Astrocyte (in vitro differentiated cells and primary cell): ENCODE measurements at regions not wholly inside any gene's neighbourhood (a gene's known extent, or its start where the extent isn't known, plus 50 kb on each side); places are given as distances from the start of the nearest gene placed in this dataset.

Experiments
- DNase-seq: peaks from one replicate; pipeline ENCODE4 v3.0.0-alpha.2; 2010; ENCODE audit warnings: low read depth
- FAIRE-seq: peaks from 2 replicates; lab custom pipeline; 2011; peaks lifted over from hg19 to GRCh38; lab: Jason Lieb, UNC
- H2AFZ ChIP-seq: 2 replicates; pipeline ENCODE4 v1.6.0; 2012; ENCODE audit warnings: low read depth, low read length, inconsistent platforms
- H3K27ac ChIP-seq: 2 replicates; pipeline ENCODE4 v1.5.1; 2011; ENCODE audit warnings: low read depth, low read length, inconsistent platforms
- H3K27me3 ChIP-seq: 2 replicates; pipeline ENCODE4 v1.6.0; 2011; ENCODE audit warnings: low read length, inconsistent platforms; ENCODE audit not compliant: insufficient read depth
- H3K36me3 ChIP-seq: 2 replicates; pipeline ENCODE4 v1.5.1; 2011; ENCODE audit warnings: low read length, inconsistent platforms; ENCODE audit not compliant: insufficient read depth
- H3K4me1 ChIP-seq: 2 replicates; pipeline ENCODE4 v1.5.1; 2011; ENCODE audit warnings: low read length, inconsistent platforms; ENCODE audit not compliant: insufficient read depth
- H3K4me2 ChIP-seq: 2 replicates; pipeline ENCODE4 v1.6.0; 2012; ENCODE audit warnings: low read length, inconsistent platforms
- H3K4me3 ChIP-seq: 2 replicates; pipeline ENCODE4 v1.5.1; 2011; ENCODE audit warnings: low read depth, mild to moderate bottlenecking, low read length, inconsistent platforms; ENCODE audit not compliant: insufficient read depth
- H3K79me2 ChIP-seq: 2 replicates; pipeline ENCODE4 v1.6.0; 2012; ENCODE audit warnings: mild to moderate bottlenecking, low read length, inconsistent platforms; ENCODE audit not compliant: insufficient read depth
- H3K9ac ChIP-seq: 2 replicates; pipeline ENCODE4 v1.6.0; 2012; ENCODE audit warnings: mild to moderate bottlenecking, low read length, inconsistent platforms
- H3K9me3 ChIP-seq: 2 replicates; pipeline ENCODE4 v1.5.1; 2012; ENCODE audit warnings: low read depth, mild to moderate bottlenecking, low read length, inconsistent platforms; ENCODE audit not compliant: insufficient read depth
- H4K20me1 ChIP-seq: 2 replicates; pipeline ENCODE4 v1.6.0; 2012; ENCODE audit warnings: low read length, inconsistent platforms; ENCODE audit not compliant: insufficient read depth
- H3K27ac Mint-ChIP-seq: one replicate; pipeline ENCODE4 v1.8.0; 2021; ENCODE audit warnings: mild to moderate bottlenecking, mixed read lengths; ENCODE audit not compliant: unreplicated experiment
- H3K27me3 Mint-ChIP-seq: one replicate; pipeline ENCODE4 v1.8.0; 2021; ENCODE audit warnings: low read depth, mixed read lengths; ENCODE audit not compliant: unreplicated experiment
- H3K36me3 Mint-ChIP-seq: one replicate; pipeline ENCODE4 v1.8.0; 2021; ENCODE audit warnings: low read depth, mixed read lengths; ENCODE audit not compliant: unreplicated experiment
- H3K4me1 Mint-ChIP-seq: one replicate; pipeline ENCODE4 v1.8.0; 2021; ENCODE audit warnings: low read depth, mixed read lengths; ENCODE audit not compliant: unreplicated experiment
- H3K4me3 Mint-ChIP-seq: one replicate; pipeline ENCODE4 v1.8.0; 2021; ENCODE audit warnings: mild to moderate bottlenecking, moderate library complexity, mixed read lengths; ENCODE audit not compliant: unreplicated experiment
- H3K9me3 Mint-ChIP-seq: one replicate; pipeline ENCODE4 v1.8.0; 2021; ENCODE audit warnings: mild to moderate bottlenecking, mixed read lengths; ENCODE audit not compliant: unreplicated experiment
- CTCF ChIP-seq: IDR thresholded peaks from 2 replicates; pipeline ENCODE4 v1.5.1; 2011; ENCODE audit warnings: low read depth, mild to moderate bottlenecking, inconsistent platforms, low read length, moderate library complexity; ENCODE audit not compliant: insufficient read depth
- EZH2 ChIP-seq: IDR thresholded peaks from 2 replicates; pipeline ENCODE4 v1.6.1; 2012; ENCODE audit warnings: mild to moderate bottlenecking, low read length, inconsistent platforms; ENCODE audit not compliant: insufficient read depth

DNA sequence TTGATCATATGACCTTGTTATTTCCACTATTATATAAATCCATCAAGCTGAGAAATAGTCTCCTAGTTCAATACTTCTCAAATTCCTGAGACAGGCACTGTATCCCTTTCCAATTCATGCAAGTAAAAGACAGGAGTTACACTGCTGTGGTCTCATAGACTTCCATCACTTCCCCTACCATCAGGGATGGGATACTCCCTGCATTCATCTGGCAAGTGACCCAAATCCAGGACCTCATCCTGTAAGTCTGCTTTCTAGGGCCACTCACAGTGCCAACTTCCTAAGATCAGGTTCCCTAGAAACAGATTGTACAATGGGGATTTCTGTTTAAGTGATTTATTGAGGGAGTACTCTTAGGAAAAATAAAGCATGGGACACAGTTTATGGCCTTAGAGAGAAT is 424.0 kb upstream of the CDH7 start:
- no peaks in the 10 kb centered on the region for H3K36me3 Mint-ChIP-seq
- no peaks in the 10 kb centered on the region for H3K4me1 Mint-ChIP-seq
- Histone ChIP-seq H3K36me3 (no peaks in the 10 kb centered on the region), H3K27me3 (no peaks in the 10 kb centered on the region), H3K9me3 (no peaks in the 10 kb centered on the region), H3K9ac (no peak overlapping the region), H3K4me1 (no peaks in the 10 kb centered on the region), H3K27ac (no peak overlapping the region), H3K4me3 (no peak overlapping the region), H3K4me2 (no peak overlapping the region), H3K79me2 (no peaks in the 10 kb centered on the region), H4K20me1 (no peaks in the 10 kb centered on the region), H2AFZ (no peak overlapping the region)
- no peak for FAIRE-seq
- no peaks in the 10 kb centered on the region for H3K9me3 Mint-ChIP-seq
- no peak overlapping the region for H3K4me3 Mint-ChIP-seq
- H3K27me3 Mint-ChIP-seq = no peaks in the 10 kb centered on the region
- TF ChIP-seq CTCF (no peak), EZH2 (no peak)
- H3K27ac Mint-ChIP-seq = no peak overlapping the region
- no peak for DNase-seq

GRCh38 chr18:65322895-65323294 is 427.9 kb upstream of the CDH7 start:
- Histone ChIP-seq H3K4me3 (no peak overlapping the region), H3K27me3 (no peaks in the 10 kb centered on the region), H2AFZ (no peak overlapping the region), H3K79me2 (no peaks in the 10 kb centered on the region), H3K27ac (no peak overlapping the region), H3K36me3 (no peaks in the 10 kb centered on the region), H3K9ac (no peak overlapping the region), H3K4me2 (no peak overlapping the region), H3K4me1 (no peaks in the 10 kb centered on the region), H4K20me1 (no peaks in the 10 kb centered on the region), H3K9me3 (peaks cover 4% of the 10 kb centered on the region)
- Mint-ChIP-seq H3K9me3 (no peaks in the 10 kb centered on the region), H3K27ac (no peak overlapping the region), H3K27me3 (no peaks in the 10 kb centered on the region), H3K4me3 (no peak overlapping the region), H3K4me1 (no peaks in the 10 kb centered on the region), H3K36me3 (no peaks in the 10 kb centered on the region)
- TF ChIP-seq CTCF (no peak), EZH2 (no peak)
- DNase-seq = no peak
- no peak for FAIRE-seq

- H3K4me1 ChIP-seq = no peaks in the 10 kb centered on the region
- Mint-ChIP-seq H3K4me3 (no peak overlapping the region), H3K36me3 (no peaks in the 10 kb centered on the region), H3K27ac (no peak overlapping the region), H3K27me3 (no peaks in the 10 kb centered on the region), H3K9me3 (no peaks in the 10 kb centered on the region), H3K4me1 (no peaks in the 10 kb centered on the region)
- no peak for DNase-seq
- H3K9me3 ChIP-seq = no peaks in the 10 kb centered on the region
- no peak overlapping the region for H3K4me2 ChIP-seq
- H3K9ac ChIP-seq = no peak overlapping the region
- H3K4me3 ChIP-seq = no peak overlapping the region
- H3K79me2 ChIP-seq = no peaks in the 10 kb centered on the region
- no peak for FAIRE-seq
- TF ChIP-seq EZH2 (no peak), CTCF (no peak)
- H3K36me3 ChIP-seq = no peaks in the 10 kb centered on the region
- no peak overlapping the region for H3K27ac ChIP-seq
- no peaks in the 10 kb centered on the region for H3K27me3 ChIP-seq
- no peaks in the 10 kb centered on the region for H4K20me1 ChIP-seq
- no peak overlapping the region for H2AFZ ChIP-seq
Measured at GRCh38 chr18:65298422-65298821, 452.4 kb upstream of the CDH7 start.
